GM19043 (cell line): ENCODE measurements at regions not wholly inside any gene's neighbourhood (a gene's known extent, or its start where the extent isn't known, plus 50 kb on each side); places are given as distances from the start of the nearest gene placed in this dataset.

Experiments used
- ATAC-seq: cut with Tn5 transposase; IDR thresholded peaks from one replicate; pipeline ENCODE4 v1.9.1; 2021; ENCODE audit warnings: low read depth; ENCODE audit not compliant: unreplicated experiment

DNA sequence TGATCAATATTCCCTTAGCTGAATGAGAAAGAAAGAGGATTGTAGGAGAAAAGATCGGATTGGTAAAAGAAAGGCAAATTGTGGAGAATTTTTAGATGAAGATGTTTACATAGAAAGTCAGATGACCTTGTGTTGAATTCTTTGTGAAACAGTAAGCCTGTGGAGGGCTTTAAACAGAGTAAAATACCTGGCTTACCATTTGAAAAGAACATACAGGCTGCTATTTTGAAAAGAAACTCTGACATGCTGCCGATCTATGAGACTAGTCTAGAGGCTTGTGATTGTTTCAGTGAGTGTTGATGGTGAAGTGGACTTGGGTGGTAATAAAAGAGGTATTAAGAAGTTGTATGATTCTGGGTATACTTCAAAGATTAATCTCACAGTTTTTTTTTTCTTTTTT, 938.9 kb upstream of the PRR20A start:
- no peak for ATAC-seq

DNA sequence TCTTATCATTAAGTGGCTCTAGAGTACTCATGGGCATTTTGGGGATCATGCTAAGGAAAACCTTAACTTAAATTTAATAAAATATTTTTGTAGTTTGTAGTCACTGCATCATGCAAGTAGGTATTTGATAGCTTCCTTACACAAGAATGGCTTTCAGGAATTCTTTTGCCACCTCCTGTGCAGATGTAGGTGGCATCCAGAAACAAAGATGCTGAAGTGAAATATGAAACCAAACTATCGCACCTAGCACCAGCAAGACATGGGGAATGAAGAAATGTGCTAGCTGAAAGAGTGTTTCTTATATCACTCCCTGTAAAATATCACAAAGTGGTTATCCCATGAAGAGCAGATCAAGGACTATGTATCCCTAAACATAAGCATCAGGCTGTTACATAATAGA, 924.5 kb upstream of the PRR20A start:
- ATAC-seq: no peak

DNA sequence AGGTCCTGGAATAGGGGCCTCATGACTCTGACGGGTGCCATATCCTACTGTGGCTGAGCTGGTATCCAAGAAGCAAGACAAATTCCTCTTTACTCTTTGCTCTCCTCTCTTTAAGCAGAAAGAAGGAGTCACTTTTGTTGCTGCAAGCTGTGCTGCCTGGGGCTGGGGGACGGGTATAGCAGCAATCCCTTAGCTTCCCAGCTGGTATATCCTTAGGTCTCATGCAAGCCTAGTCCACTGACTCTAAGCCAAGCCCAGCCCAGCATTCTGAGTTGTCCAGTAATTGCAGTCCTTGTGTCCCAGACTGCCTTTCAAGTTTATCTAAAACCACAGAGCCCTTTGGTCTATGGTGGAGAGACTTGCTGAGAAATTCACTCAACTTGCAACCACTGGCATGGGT, 893.0 kb upstream of the PRR20A start:
- ATAC-seq: no peak

DNA sequence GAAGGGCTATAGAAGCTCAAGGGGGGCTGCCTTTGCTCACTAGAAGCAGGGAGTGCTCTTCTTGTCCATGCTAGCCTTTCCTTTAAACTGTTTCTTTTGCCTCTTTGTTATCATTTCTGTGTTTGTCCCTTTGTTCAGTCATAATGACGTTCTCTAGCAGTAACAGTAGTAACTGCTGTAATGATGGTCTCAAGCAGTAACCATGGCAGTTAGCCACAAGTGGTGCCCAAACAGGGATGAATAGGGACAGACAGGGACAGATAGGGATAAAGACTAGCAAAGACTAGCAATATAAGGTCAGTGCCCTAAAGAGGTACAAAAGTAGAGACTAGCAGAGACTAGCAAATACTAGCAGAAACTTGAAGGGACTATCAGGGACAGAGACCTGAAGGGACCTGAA, 869.0 kb upstream of the PRR20A start:
- no peak for ATAC-seq

DNA sequence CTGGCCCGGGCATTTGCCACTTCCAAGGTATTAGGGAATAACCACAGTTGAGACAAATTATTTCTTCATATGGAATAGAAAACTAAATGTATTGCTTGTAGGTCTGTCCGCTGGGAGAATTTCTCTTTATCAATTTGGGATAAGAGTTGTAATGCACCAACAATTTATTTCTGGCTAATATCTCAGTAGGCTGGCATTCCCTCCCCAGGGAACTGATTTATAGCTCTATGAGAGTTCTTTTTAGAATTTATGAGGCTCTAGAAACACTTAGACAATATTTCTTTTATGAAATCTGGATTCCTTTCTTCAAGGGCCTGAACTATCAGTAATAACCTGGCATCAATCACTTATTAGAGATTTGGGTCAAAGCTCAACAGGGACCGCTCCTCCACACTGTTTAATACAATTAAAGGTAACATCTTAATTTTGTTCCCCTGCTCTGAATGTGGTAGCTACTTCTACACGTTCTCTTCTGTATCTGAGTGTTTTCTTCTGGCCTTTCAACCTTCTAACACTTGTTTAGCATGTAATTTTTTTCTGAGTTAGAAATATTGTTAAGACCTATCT, 857.4 kb upstream of the PRR20A start:
- no peak for ATAC-seq

DNA sequence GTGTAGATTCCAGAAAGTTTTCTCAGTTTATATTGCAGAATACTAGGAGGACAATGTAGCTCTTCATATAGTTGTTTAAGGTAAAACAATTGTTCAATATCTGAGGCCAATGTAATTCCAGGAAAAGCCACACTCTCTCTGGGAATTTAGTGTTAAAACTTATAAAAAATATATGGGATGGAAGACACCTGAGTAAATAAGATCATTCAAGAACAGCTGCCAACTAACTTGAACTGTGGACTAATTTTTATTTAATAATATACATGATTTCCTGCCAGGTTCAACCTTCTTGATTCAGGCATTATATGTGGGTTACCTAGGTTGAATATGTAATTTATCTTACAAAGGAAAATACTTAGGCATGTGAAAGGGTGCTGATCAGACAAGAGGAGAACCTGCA, 841.1 kb upstream of the PRR20A start:
- ATAC-seq: no peak

DNA sequence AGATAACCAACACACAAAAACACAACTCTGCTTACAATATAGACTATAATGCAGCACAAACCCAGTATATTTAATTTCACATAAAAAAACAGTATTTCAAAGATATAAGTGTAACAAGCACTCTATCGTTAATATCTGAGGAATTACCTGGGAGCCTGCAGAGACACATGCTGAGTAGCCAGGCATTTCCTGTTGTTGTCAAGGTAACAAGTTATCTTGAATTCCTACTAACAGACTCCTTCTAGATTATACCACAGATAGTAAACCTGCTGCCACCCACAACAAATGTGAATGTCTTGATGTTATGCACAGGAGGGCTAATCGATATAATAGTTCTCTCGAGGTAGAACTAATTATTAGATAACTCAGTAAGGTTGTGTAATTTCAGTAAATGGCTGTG, 826.0 kb upstream of the PRR20A start:
- ATAC-seq: no peak

DNA sequence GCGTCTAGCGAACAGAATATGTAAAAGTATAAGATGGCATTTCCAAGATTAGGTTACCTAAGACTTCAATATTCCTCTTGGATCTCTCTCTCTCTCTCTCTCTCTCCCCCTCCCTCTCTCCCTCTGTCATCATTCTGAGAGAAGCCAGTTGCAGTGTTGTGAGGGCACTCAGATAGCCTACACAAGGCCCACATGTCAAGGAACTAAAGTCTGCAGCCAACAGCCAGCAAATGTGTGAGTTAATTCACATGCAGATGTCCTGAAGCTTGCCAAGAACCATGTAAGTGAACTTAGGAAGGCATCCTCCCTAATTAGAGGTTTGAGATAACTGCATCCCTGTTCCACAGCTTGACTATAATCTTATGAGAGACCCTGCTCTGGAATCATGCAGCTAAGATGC, 822.9 kb upstream of the PRR20A start:
- no peak for ATAC-seq

DNA sequence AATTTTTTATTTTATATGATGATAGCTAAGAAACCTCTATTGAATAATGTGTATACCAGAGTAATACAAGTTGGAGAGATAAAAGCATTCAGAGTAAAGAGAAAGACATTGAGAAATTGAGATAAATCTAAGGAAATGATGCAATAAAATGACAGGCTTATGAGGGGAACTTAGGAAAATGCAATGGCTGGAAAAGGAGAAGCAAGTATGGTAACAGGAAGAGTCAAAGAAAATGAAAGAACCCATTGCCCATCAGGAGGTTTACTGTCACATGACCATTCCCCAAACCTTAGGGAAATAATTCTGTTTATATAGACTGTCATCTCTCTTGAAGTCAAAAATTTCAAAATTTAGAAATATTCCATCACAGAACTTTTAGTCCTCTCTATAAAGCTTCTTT, 808.0 kb upstream of the PRR20A start:
- ATAC-seq: no peak

DNA sequence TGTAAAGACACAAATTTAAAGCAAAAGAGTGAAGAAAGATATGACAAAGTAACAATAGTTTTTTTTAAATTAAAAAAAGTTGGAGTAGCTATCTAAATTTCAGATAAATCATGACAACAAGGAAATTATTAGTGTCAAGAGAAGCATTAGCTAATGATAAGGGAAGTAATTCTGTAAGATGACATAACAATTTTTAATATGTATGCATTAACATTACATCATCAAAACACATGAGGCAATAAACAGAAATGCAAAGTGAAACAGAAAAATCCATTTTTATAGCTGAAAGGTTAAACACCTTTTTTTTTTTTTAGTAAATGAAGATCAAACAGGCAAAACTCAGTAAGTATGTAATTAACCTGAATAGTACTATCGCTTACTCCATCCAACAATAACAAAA, 804.9 kb upstream of the PRR20A start:
- no peak for ATAC-seq

DNA sequence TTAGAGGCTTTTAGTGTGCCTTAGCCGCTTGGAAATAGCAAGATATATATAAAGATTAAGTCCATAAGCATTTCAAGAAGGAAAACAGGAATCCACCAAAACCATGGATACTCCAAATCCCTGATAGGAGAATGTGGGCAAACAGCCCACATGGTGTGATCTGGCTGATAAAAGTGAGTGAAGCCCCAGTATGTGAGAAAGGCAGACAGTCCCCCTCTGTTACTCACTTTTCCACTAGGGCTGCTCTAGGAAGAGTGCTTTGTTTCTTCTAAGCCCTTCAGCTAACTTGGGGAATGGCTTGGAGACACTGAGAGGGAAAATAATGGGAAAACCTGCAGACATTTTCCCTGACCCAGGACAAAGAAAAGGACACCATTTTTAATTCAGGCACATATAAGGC, 802.3 kb upstream of the PRR20A start:
- ATAC-seq: no peak

DNA sequence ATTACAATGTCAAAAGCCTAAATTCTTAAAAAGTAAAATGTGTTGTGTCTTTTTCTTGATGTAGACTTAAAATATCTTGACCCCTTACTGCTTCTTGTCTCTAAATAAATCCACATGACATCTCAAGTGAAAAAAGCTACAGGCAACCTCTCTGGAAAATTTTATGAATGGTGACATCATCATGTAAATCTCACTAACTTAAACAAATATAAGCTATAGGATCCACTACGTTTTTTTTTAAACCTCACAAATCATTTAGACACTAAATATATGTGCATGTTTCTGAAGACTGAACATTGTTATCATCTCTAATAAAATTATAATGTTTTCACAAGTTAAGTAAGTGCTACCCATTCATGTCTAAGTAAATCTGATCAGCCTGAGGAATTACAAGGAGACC, 793.7 kb upstream of the PRR20A start:
- no peak for ATAC-seq

DNA sequence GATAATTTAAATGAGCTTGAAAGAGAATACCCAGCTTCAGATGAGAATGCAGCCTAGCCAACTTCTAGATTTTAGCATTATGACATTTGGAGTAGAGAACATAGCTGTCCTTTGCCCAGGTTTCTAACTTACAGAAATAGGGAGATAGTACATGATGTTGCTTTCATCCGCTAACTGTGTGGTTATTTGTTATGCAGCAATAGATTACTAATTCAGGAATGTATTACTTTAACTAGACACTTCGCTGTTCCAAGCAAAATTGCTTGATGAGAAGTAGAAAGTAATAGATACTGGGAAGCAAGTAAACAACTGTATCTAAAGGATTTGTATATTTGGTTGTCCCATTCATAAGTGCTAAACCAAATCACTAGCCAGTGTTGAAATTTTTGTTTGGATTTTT, 790.9 kb upstream of the PRR20A start:
- no peak for ATAC-seq

DNA sequence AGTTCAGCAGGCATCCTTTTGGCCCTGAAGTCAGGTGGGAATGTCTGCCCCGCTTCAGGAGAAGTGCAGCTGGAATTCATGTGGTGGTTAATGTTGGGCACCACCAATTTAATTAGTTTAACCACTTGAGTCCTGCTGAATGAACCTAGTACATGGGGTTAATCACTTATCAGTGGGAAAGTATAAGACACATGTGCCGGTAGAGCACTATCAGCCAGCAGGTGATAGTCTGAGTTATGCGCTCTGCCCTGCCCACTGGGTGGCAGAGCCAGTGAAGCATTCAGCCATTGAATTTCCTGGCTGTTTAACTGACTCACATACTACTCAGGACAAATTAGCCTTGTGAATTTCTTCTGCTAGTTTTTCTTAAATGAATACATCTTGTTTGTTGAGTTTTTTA, 789.7 kb upstream of the PRR20A start:
- no peak for ATAC-seq

DNA sequence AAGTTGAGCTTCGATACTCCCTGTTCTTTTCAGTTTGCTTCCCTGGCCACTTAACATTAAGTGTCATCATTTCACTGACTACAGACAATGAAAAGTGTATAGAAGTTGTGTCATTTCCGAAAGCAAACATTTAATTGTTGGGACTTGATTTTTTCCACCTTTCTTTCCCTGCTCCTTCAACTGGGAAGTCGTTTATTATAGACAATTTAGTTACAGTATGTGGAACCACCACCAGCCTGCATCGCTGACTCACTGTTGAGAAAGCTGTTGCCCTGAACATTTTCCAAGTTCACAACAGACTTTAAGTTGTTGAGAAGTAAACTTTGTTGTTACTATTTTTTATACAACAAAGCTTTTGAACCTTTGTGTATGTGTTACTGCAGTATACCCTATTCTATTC, 788.4 kb upstream of the PRR20A start:
- ATAC-seq: no peak

DNA sequence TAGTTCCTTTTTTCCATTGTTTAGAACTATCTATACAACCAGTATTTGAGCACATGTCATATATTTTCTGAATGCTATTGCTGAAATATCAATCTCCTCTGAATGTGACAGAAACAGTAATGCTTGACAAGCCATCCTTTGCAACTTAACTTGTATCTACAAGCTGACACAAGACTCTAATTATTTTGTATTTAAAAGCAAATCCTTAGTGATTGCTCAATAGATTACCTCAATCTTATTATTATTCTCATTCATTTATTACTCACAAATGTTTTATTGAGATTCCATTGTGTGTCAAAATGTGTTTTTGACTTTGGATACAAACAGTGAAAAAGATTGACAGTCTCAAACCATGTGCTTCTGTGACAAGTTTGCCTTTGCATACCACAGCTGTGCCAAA, 787.8 kb upstream of the PRR20A start:
- ATAC-seq: no peak

DNA sequence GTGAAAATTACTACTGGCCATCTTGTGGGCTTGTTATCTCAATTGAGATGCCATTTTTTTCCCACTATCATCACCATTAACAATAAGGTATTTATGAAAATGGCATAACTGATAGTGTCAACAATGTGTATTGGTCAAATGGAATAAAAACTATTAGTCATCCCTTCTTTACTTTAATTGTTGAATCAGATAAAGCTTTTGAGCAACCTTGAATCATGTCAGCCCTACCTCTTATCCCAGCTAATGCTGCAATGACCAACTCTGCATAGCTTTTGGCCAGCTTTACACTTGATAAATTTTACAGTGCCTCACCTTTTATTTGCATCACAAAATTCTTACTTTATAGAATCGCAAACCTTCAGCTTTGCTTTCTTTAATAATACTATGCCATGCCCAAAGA, 784.0 kb upstream of the PRR20A start:
- no peak for ATAC-seq

DNA sequence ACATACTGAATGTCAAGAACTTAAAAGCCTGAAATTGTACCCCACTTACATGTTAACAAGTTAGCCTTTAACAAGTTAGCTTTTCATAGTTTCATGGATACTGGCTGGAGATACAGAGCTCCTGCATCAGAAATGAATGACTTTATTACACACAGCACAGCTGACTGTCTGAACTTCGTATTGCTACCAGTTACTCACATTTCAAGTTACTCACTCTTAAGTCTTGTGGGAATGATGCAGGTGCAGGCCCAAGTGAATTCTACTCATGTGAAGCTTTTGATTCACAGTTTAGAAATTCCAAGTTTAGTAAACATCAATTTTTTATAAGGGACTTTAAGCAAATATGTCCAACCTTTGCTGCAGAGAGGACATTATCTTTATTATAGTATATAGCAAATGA, 762.2 kb upstream of the PRR20A start:
- ATAC-seq: no peak

DNA sequence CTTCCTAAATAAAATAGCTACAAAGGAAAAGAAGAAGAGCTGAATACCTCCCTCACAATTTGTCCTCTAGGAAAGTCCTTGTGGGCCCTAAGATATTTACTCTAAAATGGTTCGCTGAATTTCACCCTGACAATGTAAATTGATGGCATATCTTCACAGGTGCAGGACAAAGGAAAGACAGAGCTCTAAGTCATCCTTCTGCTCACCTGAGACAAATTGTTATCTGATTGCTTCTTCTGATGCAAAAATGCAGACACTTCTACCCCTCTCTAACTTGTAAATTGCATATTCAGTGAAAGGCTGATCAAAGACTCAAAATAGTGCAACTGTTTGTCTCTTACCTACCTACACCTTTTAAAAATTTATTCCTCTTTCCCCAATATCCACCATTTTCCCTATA, 747.2 kb upstream of the PRR20A start:
- ATAC-seq: no peak

DNA sequence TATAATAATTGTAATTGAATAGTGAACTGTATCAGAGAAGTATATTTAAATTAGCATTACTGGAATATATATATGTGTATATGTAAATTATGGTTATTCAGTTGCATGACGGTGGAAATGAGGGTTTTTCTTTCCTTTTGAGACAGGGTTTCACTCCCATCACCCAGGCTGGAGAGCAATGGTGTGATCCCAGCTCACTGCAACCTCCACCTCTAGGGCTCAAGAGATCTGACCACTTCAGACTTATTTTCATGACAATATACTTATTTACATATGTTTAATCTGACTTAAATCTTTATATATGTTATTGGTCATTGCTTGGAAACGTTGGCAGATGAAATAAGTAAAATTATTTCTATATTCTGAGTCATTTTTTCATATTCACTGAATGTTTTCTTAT, 744.4 kb upstream of the PRR20A start:
- no peak for ATAC-seq

DNA sequence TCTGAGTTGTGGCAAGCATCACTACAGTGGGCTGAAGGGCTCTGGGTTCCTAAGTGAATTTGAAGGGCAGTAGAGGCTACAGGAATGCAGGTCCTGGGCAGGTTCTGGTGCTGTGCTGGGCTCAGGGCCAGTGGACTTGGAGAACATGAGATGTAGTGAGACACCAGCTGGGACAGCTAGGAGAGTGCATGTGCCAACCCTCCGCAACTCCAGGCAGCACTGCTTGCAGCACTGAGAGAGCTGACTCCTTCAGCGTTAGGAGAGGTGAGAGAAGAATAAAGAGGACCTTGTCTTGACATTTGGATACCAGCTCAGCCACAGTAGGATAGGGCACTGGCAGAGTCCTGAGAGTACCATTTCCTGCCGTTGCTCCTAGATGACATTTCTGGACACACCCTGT, 739.9 kb upstream of the PRR20A start:
- ATAC-seq: no peak

DNA sequence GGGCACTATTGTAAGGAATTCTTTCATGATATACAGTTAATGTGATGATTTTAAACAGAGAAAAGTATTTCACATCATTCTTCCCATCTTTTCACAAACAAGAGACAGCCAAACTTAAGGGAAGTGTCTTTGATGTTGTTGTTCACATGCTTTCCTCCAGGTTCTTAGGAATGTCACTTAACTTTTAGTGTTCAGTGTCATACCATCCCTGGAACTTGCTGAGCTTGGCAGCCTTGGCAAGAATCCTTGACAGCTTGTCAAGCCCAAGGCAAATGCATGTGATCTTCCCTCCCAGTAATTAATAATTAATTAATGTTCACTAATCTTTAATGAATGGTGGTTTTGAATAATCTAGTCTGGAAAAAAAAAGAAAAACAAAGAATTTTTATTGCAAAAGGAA, 727.9 kb upstream of the PRR20A start:
- ATAC-seq: no peak

DNA sequence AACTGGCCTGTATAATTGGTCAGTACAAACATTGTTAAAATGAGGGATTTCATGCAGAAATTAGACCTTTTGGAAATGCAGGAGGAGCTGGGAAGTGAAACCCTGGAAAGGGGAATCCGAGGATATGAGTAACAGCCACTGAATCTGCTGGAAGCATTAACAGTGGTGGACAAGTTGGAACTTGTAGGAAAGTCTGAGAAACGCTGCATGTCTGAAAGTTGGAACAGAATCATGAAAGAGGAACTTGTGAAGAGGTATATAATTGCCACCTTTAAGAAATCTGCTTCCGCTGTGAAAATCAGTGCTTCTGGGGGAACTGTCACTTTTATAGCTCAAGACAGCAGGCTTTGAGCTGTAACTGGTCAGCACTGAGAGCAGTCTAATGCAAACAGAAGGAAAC, 716.5 kb upstream of the PRR20A start:
- ATAC-seq: no peak
